ENCODE measurements at regions not wholly inside any gene's neighbourhood (a gene's known extent, or its start where the extent isn't known, plus 50 kb on each side); places are given as distances from the start of the nearest gene placed in this dataset.

- Histone ChIP-seq H3K36me3 (no peaks in the 10 kb centered on the region), H3K27ac (no peak overlapping the region), H3K9me3 (no peaks in the 10 kb centered on the region), H3K4me1 (no peaks in the 10 kb centered on the region), H3K27me3 (no peaks in the 10 kb centered on the region), H3K4me3 (no peak overlapping the region)
- no peak for DNase-seq (ENCODE audit: low spot score in 2 of 2)
- intact Hi-C loops (cut with DNase I), result no loop called here
- no peak for TF ChIP-seq CTCF (IDR thresholded peaks at IDR 0.05)
Measured at GRCh38 chr2:133918141-133918540, 335.7 kb upstream of the MGAT5 start.

- no peaks in the 10 kb centered on the region for H3K27me3 ChIP-seq
- H3K36me3 ChIP-seq, result no peaks in the 10 kb centered on the region
- TF ChIP-seq CTCF (IDR thresholded peaks at IDR 0.05), result no peak
- no peak overlapping the region for H3K27ac ChIP-seq
- intact Hi-C loops (cut with DNase I), result no loop called here
- no peak for DNase-seq (ENCODE audit: low spot score in 2 of 2)
- H3K9me3 ChIP-seq, result no peaks in the 10 kb centered on the region
- H3K4me1 ChIP-seq, result no peaks in the 10 kb centered on the region
- no peak overlapping the region for H3K4me3 ChIP-seq
Measured at GRCh38 chr2:133919285-133919684, 334.6 kb upstream of the MGAT5 start.

GRCh38 chr2:133927894-133928293 lies 326.0 kb upstream of the MGAT5 start:
- H3K36me3 ChIP-seq, result no peaks in the 10 kb centered on the region
- H3K4me1 ChIP-seq, result no peaks in the 10 kb centered on the region
- no peak for DNase-seq (ENCODE audit: low spot score in 2 of 2)
- no peaks in the 10 kb centered on the region for H3K9me3 ChIP-seq
- intact Hi-C loops (cut with DNase I), result no loop called here
- no peak overlapping the region for H3K4me3 ChIP-seq
- H3K27me3 ChIP-seq, result no peaks in the 10 kb centered on the region
- H3K27ac ChIP-seq, result no peak overlapping the region
- TF ChIP-seq CTCF (IDR thresholded peaks at IDR 0.05), result no peak

GRCh38 chr2:133936096-133936495 lies 317.8 kb upstream of the MGAT5 start:
- Histone ChIP-seq H3K4me3 (no peak overlapping the region), H3K27me3 (no peaks in the 10 kb centered on the region), H3K36me3 (no peaks in the 10 kb centered on the region), H3K9me3 (no peaks in the 10 kb centered on the region), H3K27ac (no peak overlapping the region), H3K4me1 (no peaks in the 10 kb centered on the region)
- TF ChIP-seq CTCF (IDR thresholded peaks at IDR 0.05), result no peak
- no peak for DNase-seq (ENCODE audit: low spot score in 2 of 2)
- intact Hi-C loops (cut with DNase I), result no loop called here

GRCh38 chr2:133936601-133937000 lies 317.3 kb upstream of the MGAT5 start:
- Histone ChIP-seq H3K9me3 (no peaks in the 10 kb centered on the region), H3K36me3 (no peaks in the 10 kb centered on the region), H3K4me1 (no peaks in the 10 kb centered on the region), H3K27me3 (no peaks in the 10 kb centered on the region), H3K27ac (no peak overlapping the region), H3K4me3 (no peak overlapping the region)
- intact Hi-C loops (cut with DNase I), result no loop called here
- TF ChIP-seq CTCF (IDR thresholded peaks at IDR 0.05), result no peak
- DNase-seq (ENCODE audit: low spot score in 2 of 2), result no peak

GRCh38 chr2:133937669-133938068 lies 316.2 kb upstream of the MGAT5 start:
- Histone ChIP-seq H3K27me3 (no peaks in the 10 kb centered on the region), H3K36me3 (no peaks in the 10 kb centered on the region), H3K4me3 (no peak overlapping the region), H3K4me1 (no peaks in the 10 kb centered on the region), H3K27ac (no peak overlapping the region), H3K9me3 (no peaks in the 10 kb centered on the region)
- TF ChIP-seq CTCF (IDR thresholded peaks at IDR 0.05), result no peak
- DNase-seq (ENCODE audit: low spot score in 2 of 2), result no peak
- intact Hi-C loops (cut with DNase I), result no loop called here
